OCI-LY1 (cell line): ENCODE measurements at regions not wholly inside any gene's neighbourhood (a gene's known extent, or its start where the extent isn't known, plus 50 kb on each side); places are given as distances from the start of the nearest gene placed in this dataset.

Experiments used
- EZH2 ChIP-seq: fragments of 200-600 bp; sonication (generic), shearing (Covaris generic); IDR thresholded peaks from 2 replicates; pipeline ENCODE4 v1.8.0; 2017; ENCODE audit warnings: borderline replicate concordance, mixed run types, mild to moderate bottlenecking, antibody characterized with exemption, low read length, moderate library complexity, mixed read lengths
- TF ChIP-seq, protein P1 (sequence below): fragments of 200-600 bp; sonication (generic), shearing (Covaris generic); IDR thresholded peaks from 2 replicates; pipeline ENCODE4 v1.5.1; 2017; ENCODE audit warnings: mild to moderate bottlenecking, antibody characterized with exemption, low read length, moderate library complexity, mixed read lengths

DNA sequence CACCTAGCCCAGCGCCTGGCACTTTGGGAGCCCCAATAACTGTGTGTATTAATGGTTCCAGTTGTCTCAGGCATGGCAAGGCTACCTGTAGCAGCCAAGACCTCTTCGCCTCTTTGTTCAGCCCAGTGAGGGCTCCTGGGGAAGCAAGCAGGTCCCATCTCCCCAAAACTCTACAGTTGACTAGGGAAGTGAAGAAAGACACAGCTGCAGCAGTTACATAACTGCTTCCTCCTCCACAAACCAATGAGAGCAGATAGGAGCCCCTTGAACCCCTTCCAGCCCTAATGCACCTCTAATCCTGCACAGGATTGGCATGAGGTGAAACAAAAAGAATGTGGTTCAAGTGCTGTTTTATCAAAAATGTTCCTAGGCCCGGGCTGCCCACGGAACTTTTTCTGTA lies 100.5 kb downstream of the SYF2 start:
- TF ChIP-seq, protein P1, sequence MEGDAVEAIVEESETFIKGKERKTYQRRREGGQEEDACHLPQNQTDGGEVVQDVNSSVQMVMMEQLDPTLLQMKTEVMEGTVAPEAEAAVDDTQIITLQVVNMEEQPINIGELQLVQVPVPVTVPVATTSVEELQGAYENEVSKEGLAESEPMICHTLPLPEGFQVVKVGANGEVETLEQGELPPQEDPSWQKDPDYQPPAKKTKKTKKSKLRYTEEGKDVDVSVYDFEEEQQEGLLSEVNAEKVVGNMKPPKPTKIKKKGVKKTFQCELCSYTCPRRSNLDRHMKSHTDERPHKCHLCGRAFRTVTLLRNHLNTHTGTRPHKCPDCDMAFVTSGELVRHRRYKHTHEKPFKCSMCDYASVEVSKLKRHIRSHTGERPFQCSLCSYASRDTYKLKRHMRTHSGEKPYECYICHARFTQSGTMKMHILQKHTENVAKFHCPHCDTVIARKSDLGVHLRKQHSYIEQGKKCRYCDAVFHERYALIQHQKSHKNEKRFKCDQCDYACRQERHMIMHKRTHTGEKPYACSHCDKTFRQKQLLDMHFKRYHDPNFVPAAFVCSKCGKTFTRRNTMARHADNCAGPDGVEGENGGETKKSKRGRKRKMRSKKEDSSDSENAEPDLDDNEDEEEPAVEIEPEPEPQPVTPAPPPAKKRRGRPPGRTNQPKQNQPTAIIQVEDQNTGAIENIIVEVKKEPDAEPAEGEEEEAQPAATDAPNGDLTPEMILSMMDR, result no peak
- no peak for TF ChIP-seq EZH2
